ENCODE measurements at regions not wholly inside any gene's neighbourhood (a gene's known extent, or its start where the extent isn't known, plus 50 kb on each side); places are given as distances from the start of the nearest gene placed in this dataset.

GRCh38 chr6:11391934-11392777, 145.4 kb upstream of the TMEM170B start:
- H3K4me3 Mint-ChIP-seq = no peak overlapping the region
- ATAC-seq (no peak), DNase-seq (no peak)
- H3K9me3 Mint-ChIP-seq (ENCODE audit: low read depth) = peaks cover 4% of the 10 kb centered on the region
- POLR2A ChIA-PET = no interaction called here
- intact Hi-C loops (cut with DNase I, micrococcal nuclease) = loop anchor here in 1 of 2 experiments (1.0 kb wide), 1 partner anchor 49 kb away; no protein-coding TSS in a partner anchor
- H3K4me1 Mint-ChIP-seq = peaks cover under 1% of the 10 kb centered on the region
- CTCF ChIA-PET = interaction anchor here (0.8 to 1.1 kb wide), 2 partner anchors 9 to 12 kb away, joined by 3 to 5 read pairs; no protein-coding TSS in a partner anchor
- H3K27ac Mint-ChIP-seq = no peak overlapping the region
- H3K27me3 Mint-ChIP-seq = peaks cover 3% of the 10 kb centered on the region
- H3K36me3 Mint-ChIP-seq (ENCODE audit: low read depth) = no peaks in the 10 kb centered on the region

GRCh38 chr6:11389977-11390376, 147.6 kb upstream of the TMEM170B start:
- intact Hi-C loops (cut with DNase I, micrococcal nuclease) = no loop called here
- Mint-ChIP-seq H3K4me3 (no peak overlapping the region), H3K4me1 (peaks cover 17% of the 10 kb centered on the region), H3K27me3 (peaks cover 2% of the 10 kb centered on the region), H3K36me3 (ENCODE audit: low read depth) (no peaks in the 10 kb centered on the region), H3K9me3 (ENCODE audit: low read depth) (peaks cover 2% of the 10 kb centered on the region), H3K27ac (no peak overlapping the region)
- ATAC-seq = no peak
- DNase-seq = no peak
- CTCF ChIA-PET = no interaction called here
- POLR2A ChIA-PET = no interaction called here

- Mint-ChIP-seq H3K27me3 (peaks cover 2% of the 10 kb centered on the region), H3K4me3 (no peak overlapping the region), H3K4me1 (peaks cover 17% of the 10 kb centered on the region), H3K27ac (no peak overlapping the region), H3K36me3 (ENCODE audit: low read depth) (no peaks in the 10 kb centered on the region), H3K9me3 (ENCODE audit: low read depth) (peaks cover 2% of the 10 kb centered on the region)
- ATAC-seq (no peak), DNase-seq (no peak)
- CTCF ChIA-PET = no interaction called here
- POLR2A ChIA-PET = no interaction called here
- intact Hi-C loops (cut with DNase I, micrococcal nuclease) = no loop called here
Measured at GRCh38 chr6:11388983-11389944, 148.3 kb upstream of the TMEM170B start.

GRCh38 chr6:11387707-11388430, 149.7 kb upstream of the TMEM170B start:
- H3K27me3 Mint-ChIP-seq = peaks cover 2% of the 10 kb centered on the region
- H3K4me1 Mint-ChIP-seq = peaks cover 22% of the 10 kb centered on the region
- H3K36me3 Mint-ChIP-seq (ENCODE audit: low read depth) = no peaks in the 10 kb centered on the region
- H3K27ac Mint-ChIP-seq = no peak overlapping the region
- peaks cover 2% of the 10 kb centered on the region for H3K9me3 Mint-ChIP-seq (ENCODE audit: low read depth)
- H3K4me3 Mint-ChIP-seq = no peak overlapping the region
- ChIA-PET CTCF (no interaction called here), POLR2A (no interaction called here)
- no peak for DNase-seq
- intact Hi-C loops (cut with DNase I, micrococcal nuclease) = loop anchor here in 1 of 2 experiments (2.0 kb wide), 1 partner anchor 23 kb away; no protein-coding TSS in a partner anchor
- no peak for ATAC-seq

- Mint-ChIP-seq H3K4me3 (no peak overlapping the region), H3K27me3 (peaks cover 2% of the 10 kb centered on the region), H3K36me3 (ENCODE audit: low read depth) (no peaks in the 10 kb centered on the region), H3K27ac (peak overlapping the region; percentile 7), H3K4me1 (peaks cover 30% of the 10 kb centered on the region), H3K9me3 (ENCODE audit: low read depth) (no peaks in the 10 kb centered on the region)
- CTCF ChIA-PET = no interaction called here
- ATAC-seq = no peak
- intact Hi-C loops (cut with DNase I, micrococcal nuclease) = loop anchor here in 1 of 2 experiments (2.0 kb wide), 1 partner anchor 24 kb away; no protein-coding TSS in a partner anchor
- POLR2A ChIA-PET = interaction anchor here (0.6 kb wide), 1 partner anchor 196 kb away, joined by 3 read pairs; no protein-coding TSS in a partner anchor
- no peak for DNase-seq
Measured at GRCh38 chr6:11386726-11387125, 150.8 kb upstream of the TMEM170B start.

- no peaks in the 10 kb centered on the region for H3K9me3 Mint-ChIP-seq (ENCODE audit: low read depth)
- POLR2A ChIA-PET = interaction anchor here (0.6 kb wide), 1 partner anchor 196 kb away, joined by 3 read pairs; no protein-coding TSS in a partner anchor
- no peak overlapping the region for H3K4me3 Mint-ChIP-seq
- DNase-seq = no peak
- peak; percentile 21 for ATAC-seq
- H3K27me3 Mint-ChIP-seq = peaks cover 2% of the 10 kb centered on the region
- H3K27ac Mint-ChIP-seq = no peak overlapping the region
- peaks cover 1% of the 10 kb centered on the region for H3K36me3 Mint-ChIP-seq (ENCODE audit: low read depth)
- H3K4me1 Mint-ChIP-seq = peaks cover 33% of the 10 kb centered on the region
- CTCF ChIA-PET = no interaction called here
- intact Hi-C loops (cut with DNase I, micrococcal nuclease) = loop anchor here in 1 of 2 experiments (2.0 kb wide), 1 partner anchor 24 kb away; no protein-coding TSS in a partner anchor
Measured at GRCh38 chr6:11386323-11386722, 151.2 kb upstream of the TMEM170B start.

GRCh38 chr6:11384531-11385309, 152.3 kb upstream of the NEDD9 start:
- intact Hi-C loops (cut with DNase I, micrococcal nuclease) = no loop called here
- ChIA-PET POLR2A (interaction anchor here (1.3 kb wide), 1 partner anchor 31 kb away, joined by 3 read pairs; no protein-coding TSS in a partner anchor), CTCF (interaction anchor here (1.0 to 1.8 kb wide), 2 partner anchors 18 to 30 kb away, joined by 3 to 5 read pairs; no protein-coding TSS in a partner anchor)
- no peak overlapping the region for H3K27ac Mint-ChIP-seq
- peaks cover 48% of the 10 kb centered on the region for H3K4me1 Mint-ChIP-seq
- no peak overlapping the region for H3K4me3 Mint-ChIP-seq
- no peak for DNase-seq
- H3K36me3 Mint-ChIP-seq (ENCODE audit: low read depth) = peaks cover 5% of the 10 kb centered on the region
- peaks cover 2% of the 10 kb centered on the region for H3K27me3 Mint-ChIP-seq
- ATAC-seq = no peak
- H3K9me3 Mint-ChIP-seq (ENCODE audit: low read depth) = no peaks in the 10 kb centered on the region

GRCh38 chr6:11381801-11382513, 149.5 kb upstream of the NEDD9 start:
- intact Hi-C loops (cut with DNase I, micrococcal nuclease) = loop anchor here (1.0 to 2.0 kb wide), 10 partner anchors 8 to 158 kb away; partner anchors contain the start of gene NEDD9 (in 2 of the 2)
- H3K4me1 Mint-ChIP-seq = peaks cover 56% of the 10 kb centered on the region
- H3K27me3 Mint-ChIP-seq = peaks cover 2% of the 10 kb centered on the region
- H3K9me3 Mint-ChIP-seq (ENCODE audit: low read depth) = peaks cover 6% of the 10 kb centered on the region
- DNase-seq = peak; percentile 80
- H3K36me3 Mint-ChIP-seq (ENCODE audit: low read depth) = peaks cover 21% of the 10 kb centered on the region
- H3K4me3 Mint-ChIP-seq = peak overlapping the region; percentile 78
- peak overlapping the region; percentile 88 for H3K27ac Mint-ChIP-seq
- peak; percentile 93 for ATAC-seq
- POLR2A ChIA-PET = interaction anchor here (0.6 to 1.4 kb wide), 5 partner anchors 13 to 57 kb away, joined by 3 to 7 read pairs (median 3); no protein-coding TSS in a partner anchor
- CTCF ChIA-PET = interaction anchor here (0.7 to 3.0 kb wide), 9 partner anchors 14 to 159 kb away, joined by 3 to 12 read pairs (median 5); no protein-coding TSS in a partner anchor

- peak overlapping the region; percentile 78 for H3K4me3 Mint-ChIP-seq
- ChIA-PET POLR2A (interaction anchor here (1.4 kb wide), 1 partner anchor 15 kb away, joined by 7 read pairs; no protein-coding TSS in a partner anchor), CTCF (interaction anchor here (0.6 to 3.0 kb wide), 16 partner anchors 10 to 312 kb away, joined by 3 to 12 read pairs (median 4); no protein-coding TSS in a partner anchor)
- H3K27me3 Mint-ChIP-seq = peaks cover 2% of the 10 kb centered on the region
- no peak for DNase-seq
- H3K27ac Mint-ChIP-seq = peak overlapping the region; percentile 88
- peaks cover 8% of the 10 kb centered on the region for H3K9me3 Mint-ChIP-seq (ENCODE audit: low read depth)
- peaks cover 26% of the 10 kb centered on the region for H3K36me3 Mint-ChIP-seq (ENCODE audit: low read depth)
- intact Hi-C loops (cut with DNase I, micrococcal nuclease) = no loop called here
- peaks cover 52% of the 10 kb centered on the region for H3K4me1 Mint-ChIP-seq
- peak; percentile 1 for ATAC-seq
Measured at GRCh38 chr6:11380969-11381744, 148.7 kb upstream of the NEDD9 start.
